ENCODE measurements at regions not wholly inside any gene's neighbourhood (a gene's known extent, or its start where the extent isn't known, plus 50 kb on each side); places are given as distances from the start of the nearest gene placed in this dataset.

DNA sequence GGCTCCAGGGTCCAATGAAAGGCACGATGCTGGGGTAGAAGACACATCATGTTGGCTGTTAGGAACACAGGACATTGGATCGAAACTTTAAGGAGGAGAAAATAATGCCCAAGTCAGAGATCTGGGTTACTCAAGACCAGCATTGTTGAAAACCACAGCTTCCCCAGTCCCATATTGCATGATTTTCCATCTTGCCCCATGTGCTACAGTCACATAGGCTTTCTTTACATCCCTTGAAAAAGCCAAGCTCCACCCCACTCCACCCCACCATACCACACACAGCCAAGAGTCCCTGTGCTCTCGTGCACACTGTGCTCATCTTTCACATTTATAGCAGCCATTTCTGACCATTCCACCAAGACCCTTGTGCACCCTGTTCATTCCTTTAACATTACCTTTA, 636.2 kb downstream of the DIAPH3 start (continued):
- TF ChIP-seq OVOL2 (CRISPR knock-in tag; IDR thresholded peaks at IDR 0.05; ENCODE audit: borderline replicate concordance) (no peak), ATF2 (CRISPR knock-in tag; IDR thresholded peaks at IDR 0.05; ENCODE audit: borderline replicate concordance, low read depth) (no peak), ELF4 (CRISPR knock-in tag; IDR thresholded peaks at IDR 0.05; ENCODE audit: low read depth) (no peak), ZNF263 (CRISPR knock-in tag; IDR thresholded peaks at IDR 0.05; ENCODE audit: low read depth) (no peak), RORB (CRISPR knock-in tag; IDR thresholded peaks at IDR 0.05) (no peak), RELA (CRISPR knock-in tag; IDR thresholded peaks at IDR 0.05; ENCODE audit: borderline replicate concordance) (no peak)
- TF ChIP-seq, protein P1, sequence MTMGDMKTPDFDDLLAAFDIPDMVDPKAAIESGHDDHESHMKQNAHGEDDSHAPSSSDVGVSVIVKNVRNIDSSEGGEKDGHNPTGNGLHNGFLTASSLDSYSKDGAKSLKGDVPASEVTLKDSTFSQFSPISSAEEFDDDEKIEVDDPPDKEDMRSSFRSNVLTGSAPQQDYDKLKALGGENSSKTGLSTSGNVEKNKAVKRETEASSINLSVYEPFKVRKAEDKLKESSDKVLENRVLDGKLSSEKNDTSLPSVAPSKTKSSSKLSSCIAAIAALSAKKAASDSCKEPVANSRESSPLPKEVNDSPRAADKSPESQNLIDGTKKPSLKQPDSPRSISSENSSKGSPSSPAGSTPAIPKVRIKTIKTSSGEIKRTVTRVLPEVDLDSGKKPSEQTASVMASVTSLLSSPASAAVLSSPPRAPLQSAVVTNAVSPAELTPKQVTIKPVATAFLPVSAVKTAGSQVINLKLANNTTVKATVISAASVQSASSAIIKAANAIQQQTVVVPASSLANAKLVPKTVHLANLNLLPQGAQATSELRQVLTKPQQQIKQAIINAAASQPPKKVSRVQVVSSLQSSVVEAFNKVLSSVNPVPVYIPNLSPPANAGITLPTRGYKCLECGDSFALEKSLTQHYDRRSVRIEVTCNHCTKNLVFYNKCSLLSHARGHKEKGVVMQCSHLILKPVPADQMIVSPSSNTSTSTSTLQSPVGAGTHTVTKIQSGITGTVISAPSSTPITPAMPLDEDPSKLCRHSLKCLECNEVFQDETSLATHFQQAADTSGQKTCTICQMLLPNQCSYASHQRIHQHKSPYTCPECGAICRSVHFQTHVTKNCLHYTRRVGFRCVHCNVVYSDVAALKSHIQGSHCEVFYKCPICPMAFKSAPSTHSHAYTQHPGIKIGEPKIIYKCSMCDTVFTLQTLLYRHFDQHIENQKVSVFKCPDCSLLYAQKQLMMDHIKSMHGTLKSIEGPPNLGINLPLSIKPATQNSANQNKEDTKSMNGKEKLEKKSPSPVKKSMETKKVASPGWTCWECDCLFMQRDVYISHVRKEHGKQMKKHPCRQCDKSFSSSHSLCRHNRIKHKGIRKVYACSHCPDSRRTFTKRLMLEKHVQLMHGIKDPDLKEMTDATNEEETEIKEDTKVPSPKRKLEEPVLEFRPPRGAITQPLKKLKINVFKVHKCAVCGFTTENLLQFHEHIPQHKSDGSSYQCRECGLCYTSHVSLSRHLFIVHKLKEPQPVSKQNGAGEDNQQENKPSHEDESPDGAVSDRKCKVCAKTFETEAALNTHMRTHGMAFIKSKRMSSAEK (CRISPR knock-in tag; IDR thresholded peaks at IDR 0.05; ENCODE audit: borderline replicate concordance), result no peak

DNA sequence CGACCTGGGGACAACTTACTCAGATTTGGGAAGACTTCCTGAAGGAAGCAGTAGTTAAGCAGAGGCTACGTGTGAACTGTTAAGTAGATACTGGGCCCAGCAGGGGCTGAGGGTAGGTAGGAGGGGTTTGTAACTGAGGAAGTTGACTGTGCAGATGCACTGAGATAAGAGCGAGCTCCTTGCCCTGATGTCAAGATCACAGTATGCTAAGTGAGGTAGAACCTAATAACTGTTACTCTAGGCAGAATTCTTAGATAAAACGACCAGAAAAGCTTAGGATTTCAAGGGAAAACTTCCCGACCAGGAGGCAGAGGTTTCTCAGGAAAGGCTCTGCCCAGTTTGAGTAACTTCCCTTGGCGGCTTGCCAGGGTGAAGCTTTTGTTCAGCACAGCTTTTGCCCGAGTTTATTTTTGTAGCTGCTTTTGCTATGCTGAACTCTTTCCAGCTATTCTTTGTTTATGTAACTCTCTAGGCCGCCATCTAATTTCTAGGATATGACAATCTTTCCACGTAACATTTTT, 632.1 kb downstream of the DIAPH3 start:
- peaks cover 46% of the 10 kb centered on the region for H3K4me1 Mint-ChIP-seq
- H3K4me3 Mint-ChIP-seq, result peak overlapping the region; percentile 9
- ATAC-seq, result peak; percentile 99
- peak; percentile 43 for DNase-seq (ENCODE audit: low spot score)
- H3K27ac Mint-ChIP-seq, result peak overlapping the region; percentile 68
- H3K9me3 Mint-ChIP-seq, result no peaks in the 10 kb centered on the region
- ChIA-PET POLR2A (no interaction called here), CTCF (interaction anchor here (0.8 to 1.2 kb wide), 4 partner anchors 11 to 140 kb away, joined by 3 to 4 read pairs (median 3); no protein-coding TSS in a partner anchor)
- no peaks in the 10 kb centered on the region for H3K27me3 Mint-ChIP-seq (ENCODE audit: low read depth)
- H3K36me3 Mint-ChIP-seq, result no peaks in the 10 kb centered on the region
- 0 out of 2 replicates have a peak, but pooled peaks have one; percentile 22 for TF ChIP-seq ZBTB21 (CRISPR knock-in tag; IDR thresholded peaks at IDR 0.05; ENCODE audit: borderline replicate concordance)
- no peak for TF ChIP-seq EMX1 (CRISPR knock-in tag; IDR thresholded peaks at IDR 0.05)
- TF ChIP-seq, protein P2, sequence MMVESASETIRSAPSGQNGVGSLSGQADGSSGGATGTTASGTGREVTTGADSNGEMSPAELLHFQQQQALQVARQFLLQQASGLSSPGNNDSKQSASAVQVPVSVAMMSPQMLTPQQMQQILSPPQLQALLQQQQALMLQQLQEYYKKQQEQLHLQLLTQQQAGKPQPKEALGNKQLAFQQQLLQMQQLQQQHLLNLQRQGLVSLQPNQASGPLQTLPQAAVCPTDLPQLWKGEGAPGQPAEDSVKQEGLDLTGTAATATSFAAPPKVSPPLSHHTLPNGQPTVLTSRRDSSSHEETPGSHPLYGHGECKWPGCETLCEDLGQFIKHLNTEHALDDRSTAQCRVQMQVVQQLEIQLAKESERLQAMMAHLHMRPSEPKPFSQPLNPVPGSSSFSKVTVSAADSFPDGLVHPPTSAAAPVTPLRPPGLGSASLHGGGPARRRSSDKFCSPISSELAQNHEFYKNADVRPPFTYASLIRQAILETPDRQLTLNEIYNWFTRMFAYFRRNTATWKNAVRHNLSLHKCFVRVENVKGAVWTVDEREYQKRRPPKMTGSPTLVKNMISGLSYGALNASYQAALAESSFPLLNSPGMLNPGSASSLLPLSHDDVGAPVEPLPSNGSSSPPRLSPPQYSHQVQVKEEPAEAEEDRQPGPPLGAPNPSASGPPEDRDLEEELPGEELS (CRISPR knock-in tag; IDR thresholded peaks at IDR 0.05), result peak; percentile 32; the same call in 1 of the 2 replicates
- TF ChIP-seq E2F4 (CRISPR knock-in tag; IDR thresholded peaks at IDR 0.05; ENCODE audit: borderline replicate concordance, low read depth), result no peak
- TF ChIP-seq, protein P3, sequence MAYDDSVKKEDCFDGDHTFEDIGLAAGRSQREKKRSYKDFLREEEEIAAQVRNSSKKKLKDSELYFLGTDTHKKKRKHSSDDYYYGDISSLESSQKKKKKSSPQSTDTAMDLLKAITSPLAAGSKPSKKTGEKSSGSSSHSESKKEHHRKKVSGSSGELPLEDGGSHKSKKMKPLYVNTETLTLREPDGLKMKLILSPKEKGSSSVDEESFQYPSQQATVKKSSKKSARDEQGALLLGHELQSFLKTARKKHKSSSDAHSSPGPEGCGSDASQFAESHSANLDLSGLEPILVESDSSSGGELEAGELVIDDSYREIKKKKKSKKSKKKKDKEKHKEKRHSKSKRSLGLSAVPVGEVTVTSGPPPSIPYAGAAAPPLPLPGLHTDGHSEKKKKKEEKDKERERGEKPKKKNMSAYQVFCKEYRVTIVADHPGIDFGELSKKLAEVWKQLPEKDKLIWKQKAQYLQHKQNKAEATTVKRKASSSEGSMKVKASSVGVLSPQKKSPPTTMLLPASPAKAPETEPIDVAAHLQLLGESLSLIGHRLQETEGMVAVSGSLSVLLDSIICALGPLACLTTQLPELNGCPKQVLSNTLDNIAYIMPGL (CRISPR knock-in tag; IDR thresholded peaks at IDR 0.05), result no peak
- TF ChIP-seq, protein P4, sequence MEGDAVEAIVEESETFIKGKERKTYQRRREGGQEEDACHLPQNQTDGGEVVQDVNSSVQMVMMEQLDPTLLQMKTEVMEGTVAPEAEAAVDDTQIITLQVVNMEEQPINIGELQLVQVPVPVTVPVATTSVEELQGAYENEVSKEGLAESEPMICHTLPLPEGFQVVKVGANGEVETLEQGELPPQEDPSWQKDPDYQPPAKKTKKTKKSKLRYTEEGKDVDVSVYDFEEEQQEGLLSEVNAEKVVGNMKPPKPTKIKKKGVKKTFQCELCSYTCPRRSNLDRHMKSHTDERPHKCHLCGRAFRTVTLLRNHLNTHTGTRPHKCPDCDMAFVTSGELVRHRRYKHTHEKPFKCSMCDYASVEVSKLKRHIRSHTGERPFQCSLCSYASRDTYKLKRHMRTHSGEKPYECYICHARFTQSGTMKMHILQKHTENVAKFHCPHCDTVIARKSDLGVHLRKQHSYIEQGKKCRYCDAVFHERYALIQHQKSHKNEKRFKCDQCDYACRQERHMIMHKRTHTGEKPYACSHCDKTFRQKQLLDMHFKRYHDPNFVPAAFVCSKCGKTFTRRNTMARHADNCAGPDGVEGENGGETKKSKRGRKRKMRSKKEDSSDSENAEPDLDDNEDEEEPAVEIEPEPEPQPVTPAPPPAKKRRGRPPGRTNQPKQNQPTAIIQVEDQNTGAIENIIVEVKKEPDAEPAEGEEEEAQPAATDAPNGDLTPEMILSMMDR (IDR thresholded peaks at IDR 0.05), result no peak
- peak; percentile 85 for TF ChIP-seq ETV6 (CRISPR knock-in tag; IDR thresholded peaks at IDR 0.05)
- no peak for TF ChIP-seq ZNF671 (CRISPR knock-in tag; IDR thresholded peaks at IDR 0.05)

Data from WTC11 (cell line).